Gastroesophageal sphincter (tissue), 3 donors: ENCODE measurements at regions not wholly inside any gene's neighbourhood (a gene's known extent, or its start where the extent isn't known, plus 50 kb on each side); places are given as distances from the start of the nearest gene placed in this dataset.

Source experiments
- POLR2AphosphoS5 ChIP-seq: sonication (generic); formaldehyde crosslinking; IDR thresholded peaks from one replicate; pipeline ENCODE4 v1.6.1; 2017; ENCODE audit warnings: antibody characterized with exemption
- TF ChIP-seq, protein P1 (sequence below), 4 experiments: fragments of 200-600 bp in 2 of 4; fragments of 450-650 bp in 2 of 4; sonication (generic) in 1 of 4; IDR thresholded peaks; one replicate each; pipeline ENCODE4 v1.5.1; 2017 to 2019; ENCODE audit warnings: antibody characterized with exemption in 4 of 4, mild to moderate bottlenecking in 2 of 4, moderate library complexity in 2 of 4

DNA sequence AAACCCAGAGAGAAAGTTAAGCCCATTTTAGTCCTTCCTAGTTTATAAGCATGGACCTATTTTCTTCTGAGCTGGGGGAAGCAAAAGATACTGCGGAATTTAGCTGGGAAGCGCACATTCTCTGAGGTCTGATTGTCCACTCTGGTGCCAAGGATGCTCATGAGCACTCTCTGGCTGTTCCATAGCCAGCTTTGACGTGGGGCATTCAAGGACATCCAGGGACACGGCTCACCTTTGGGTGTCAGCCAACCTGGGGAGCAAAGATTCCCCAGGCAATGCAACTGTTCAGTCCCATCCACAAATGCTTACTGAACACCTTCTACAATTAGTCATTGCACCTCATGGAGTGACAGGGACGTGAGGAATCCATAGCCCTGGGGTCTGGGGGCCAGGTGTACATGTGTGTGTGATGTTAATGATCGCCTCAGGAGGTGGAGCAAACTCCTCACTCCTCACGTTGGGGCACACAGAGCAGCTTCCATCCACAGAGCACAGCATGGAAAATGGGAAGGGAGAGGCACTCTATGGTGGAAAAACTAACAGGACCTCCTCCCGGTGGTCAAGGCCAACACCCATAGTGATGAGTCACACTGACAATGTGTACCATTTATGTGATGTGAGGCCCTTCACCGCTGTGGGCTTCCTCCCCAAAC lies 67.5 kb upstream of the IGFBP3 start:
- TF ChIP-seq, protein P1, sequence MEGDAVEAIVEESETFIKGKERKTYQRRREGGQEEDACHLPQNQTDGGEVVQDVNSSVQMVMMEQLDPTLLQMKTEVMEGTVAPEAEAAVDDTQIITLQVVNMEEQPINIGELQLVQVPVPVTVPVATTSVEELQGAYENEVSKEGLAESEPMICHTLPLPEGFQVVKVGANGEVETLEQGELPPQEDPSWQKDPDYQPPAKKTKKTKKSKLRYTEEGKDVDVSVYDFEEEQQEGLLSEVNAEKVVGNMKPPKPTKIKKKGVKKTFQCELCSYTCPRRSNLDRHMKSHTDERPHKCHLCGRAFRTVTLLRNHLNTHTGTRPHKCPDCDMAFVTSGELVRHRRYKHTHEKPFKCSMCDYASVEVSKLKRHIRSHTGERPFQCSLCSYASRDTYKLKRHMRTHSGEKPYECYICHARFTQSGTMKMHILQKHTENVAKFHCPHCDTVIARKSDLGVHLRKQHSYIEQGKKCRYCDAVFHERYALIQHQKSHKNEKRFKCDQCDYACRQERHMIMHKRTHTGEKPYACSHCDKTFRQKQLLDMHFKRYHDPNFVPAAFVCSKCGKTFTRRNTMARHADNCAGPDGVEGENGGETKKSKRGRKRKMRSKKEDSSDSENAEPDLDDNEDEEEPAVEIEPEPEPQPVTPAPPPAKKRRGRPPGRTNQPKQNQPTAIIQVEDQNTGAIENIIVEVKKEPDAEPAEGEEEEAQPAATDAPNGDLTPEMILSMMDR (IDR thresholded peaks at IDR 0.05), result no peak
- no peak for TF ChIP-seq POLR2AphosphoS5
